Nephron progenitor cell (in vitro differentiated cells): ENCODE measurements at regions not wholly inside any gene's neighbourhood (a gene's known extent, or its start where the extent isn't known, plus 50 kb on each side); places are given as distances from the start of the nearest gene placed in this dataset.

Source experiments
- DNase-seq: peaks from one replicate; pipeline ENCODE4 v3.0.0; 2021
- H3K27ac Mint-ChIP-seq: 2 replicates; pipeline ENCODE4 v1.8.0; 2021; ENCODE audit warnings: mild to moderate bottlenecking, moderate library complexity, mixed read lengths
- H3K27me3 Mint-ChIP-seq: 2 replicates; pipeline ENCODE4 v1.8.0; 2021; ENCODE audit warnings: mild to moderate bottlenecking, low read depth, mixed read lengths; ENCODE audit not compliant: poor library complexity
- H3K36me3 Mint-ChIP-seq: 2 replicates; pipeline ENCODE4 v1.8.0; 2021; ENCODE audit warnings: low read depth, mixed read lengths
- H3K4me1 Mint-ChIP-seq: 2 replicates; pipeline ENCODE4 v1.8.0; 2021; ENCODE audit warnings: mixed read lengths
- H3K4me3 Mint-ChIP-seq: 2 replicates; pipeline ENCODE4 v1.8.0; 2021; ENCODE audit warnings: mild to moderate bottlenecking, moderate library complexity, mixed read lengths
- H3K9me3 Mint-ChIP-seq: 2 replicates; pipeline ENCODE4 v1.8.0; 2021; ENCODE audit warnings: mild to moderate bottlenecking, moderate library complexity, mixed read lengths
- CTCF ChIP-seq: fragments of 200-600 bp; sonication (generic); IDR thresholded peaks from 2 replicates; pipeline ENCODE4 v1.5.0; 2021; ENCODE audit warnings: antibody characterized with exemption

GRCh38 chr4:24102621-24103020 is 212.8 kb upstream of the PPARGC1A start:
- H3K9me3 Mint-ChIP-seq: no peaks in the 10 kb centered on the region
- no peak overlapping the region for H3K4me3 Mint-ChIP-seq
- peaks cover 12% of the 10 kb centered on the region for H3K27me3 Mint-ChIP-seq
- H3K4me1 Mint-ChIP-seq: peaks cover 15% of the 10 kb centered on the region
- H3K27ac Mint-ChIP-seq: no peak overlapping the region
- no peak for DNase-seq
- no peak for TF ChIP-seq CTCF
- H3K36me3 Mint-ChIP-seq: no peaks in the 10 kb centered on the region

- DNase-seq: no peak
- Mint-ChIP-seq H3K27me3 (no peaks in the 10 kb centered on the region), H3K27ac (no peak overlapping the region), H3K4me1 (no peaks in the 10 kb centered on the region), H3K36me3 (no peaks in the 10 kb centered on the region), H3K9me3 (no peaks in the 10 kb centered on the region), H3K4me3 (no peak overlapping the region)
- TF ChIP-seq CTCF: no peak
Observed at GRCh38 chr4:24096603-24097002, 206.8 kb upstream of the PPARGC1A start.

- Mint-ChIP-seq H3K4me1 (no peaks in the 10 kb centered on the region), H3K27me3 (no peaks in the 10 kb centered on the region), H3K36me3 (no peaks in the 10 kb centered on the region), H3K4me3 (no peak overlapping the region), H3K27ac (no peak overlapping the region), H3K9me3 (no peaks in the 10 kb centered on the region)
- DNase-seq: no peak
- TF ChIP-seq CTCF: no peak
Observed at GRCh38 chr4:24094726-24095125, 204.9 kb upstream of the PPARGC1A start.

- no peak overlapping the region for H3K27ac Mint-ChIP-seq
- no peaks in the 10 kb centered on the region for H3K4me1 Mint-ChIP-seq
- no peaks in the 10 kb centered on the region for H3K9me3 Mint-ChIP-seq
- no peaks in the 10 kb centered on the region for H3K27me3 Mint-ChIP-seq
- TF ChIP-seq CTCF: no peak
- DNase-seq: no peak
- H3K36me3 Mint-ChIP-seq: no peaks in the 10 kb centered on the region
- no peak overlapping the region for H3K4me3 Mint-ChIP-seq
Observed at GRCh38 chr4:24093446-24093845, 203.6 kb upstream of the PPARGC1A start.

GRCh38 chr4:24091639-24092233 is 201.9 kb upstream of the PPARGC1A start:
- no peak for TF ChIP-seq CTCF
- no peaks in the 10 kb centered on the region for H3K4me1 Mint-ChIP-seq

GRCh38 chr4:24089851-24090534 is 200.1 kb upstream of the PPARGC1A start:
- no peak for DNase-seq
- no peak for TF ChIP-seq CTCF
- H3K9me3 Mint-ChIP-seq: no peaks in the 10 kb centered on the region
- no peaks in the 10 kb centered on the region for H3K4me1 Mint-ChIP-seq
- no peaks in the 10 kb centered on the region for H3K36me3 Mint-ChIP-seq
- no peak overlapping the region for H3K27ac Mint-ChIP-seq
- no peaks in the 10 kb centered on the region for H3K27me3 Mint-ChIP-seq
- H3K4me3 Mint-ChIP-seq: no peak overlapping the region

More at GRCh38 chr4:24091639-24092233, 201.9 kb upstream of the PPARGC1A start:
- no peak overlapping the region for H3K27ac Mint-ChIP-seq
- H3K36me3 Mint-ChIP-seq: no peaks in the 10 kb centered on the region
- no peak for DNase-seq
- no peak overlapping the region for H3K4me3 Mint-ChIP-seq
- no peaks in the 10 kb centered on the region for H3K9me3 Mint-ChIP-seq
- no peaks in the 10 kb centered on the region for H3K27me3 Mint-ChIP-seq
